Stomach (tissue), 4 donors: ENCODE measurements at regions not wholly inside any gene's neighbourhood (a gene's known extent, or its start where the extent isn't known, plus 50 kb on each side); places are given as distances from the start of the nearest gene placed in this dataset.

Experiments used
- EP300 ChIP-seq: sonication (generic); formaldehyde crosslinking; IDR thresholded peaks from one replicate; pipeline ENCODE4 v1.6.1; 2017; ENCODE audit warnings: antibody characterized with exemption
- POLR2A ChIP-seq, 4 donors: fragments of 450-650 bp; IDR thresholded peaks; one replicate each; pipeline ENCODE4 v1.6.1; 2016; ENCODE audit warnings: antibody characterized with exemption in 4 of 4, control low read depth in 2 of 4, mild to moderate bottlenecking in 1 of 4, moderate library complexity in 1 of 4
- POLR2AphosphoS5 ChIP-seq, 3 donors: sonication (generic); formaldehyde crosslinking; IDR thresholded peaks; one replicate each; pipeline ENCODE4 v1.6.1; 2016; ENCODE audit warnings: antibody characterized with exemption in 3 of 3
- TF ChIP-seq, protein P1 (sequence below), 7 experiments: fragments of 450-650 bp in 4 of 7; fragments of 200-600 bp in 3 of 7; sonication (generic) in 3 of 7; IDR thresholded peaks; one replicate each; pipeline ENCODE4 v1.5.1; 2016 to 2019; ENCODE audit warnings: antibody characterized with exemption in 7 of 7, control low read depth in 2 of 7, mild to moderate bottlenecking in 1 of 7

DNA sequence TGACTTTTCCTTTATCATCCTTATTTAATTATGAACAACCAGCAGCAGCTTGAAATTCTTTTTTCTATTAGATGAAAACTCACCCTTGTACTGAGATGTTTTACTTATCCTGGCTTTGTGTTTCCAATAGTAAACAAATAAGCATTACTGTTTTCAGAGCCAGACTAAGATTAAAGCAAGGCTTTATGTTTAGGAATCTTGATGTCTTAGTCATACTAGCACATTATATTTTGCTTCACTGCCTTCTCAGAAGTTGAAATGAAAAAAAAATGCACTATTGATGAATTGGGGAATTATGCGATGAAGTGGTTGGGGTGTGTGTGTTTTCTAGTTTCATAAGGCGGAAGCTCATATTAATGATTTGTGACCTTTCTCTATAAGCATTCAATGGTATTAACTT, 301.2 kb upstream of the E2F7 start:
- TF ChIP-seq, protein P1, sequence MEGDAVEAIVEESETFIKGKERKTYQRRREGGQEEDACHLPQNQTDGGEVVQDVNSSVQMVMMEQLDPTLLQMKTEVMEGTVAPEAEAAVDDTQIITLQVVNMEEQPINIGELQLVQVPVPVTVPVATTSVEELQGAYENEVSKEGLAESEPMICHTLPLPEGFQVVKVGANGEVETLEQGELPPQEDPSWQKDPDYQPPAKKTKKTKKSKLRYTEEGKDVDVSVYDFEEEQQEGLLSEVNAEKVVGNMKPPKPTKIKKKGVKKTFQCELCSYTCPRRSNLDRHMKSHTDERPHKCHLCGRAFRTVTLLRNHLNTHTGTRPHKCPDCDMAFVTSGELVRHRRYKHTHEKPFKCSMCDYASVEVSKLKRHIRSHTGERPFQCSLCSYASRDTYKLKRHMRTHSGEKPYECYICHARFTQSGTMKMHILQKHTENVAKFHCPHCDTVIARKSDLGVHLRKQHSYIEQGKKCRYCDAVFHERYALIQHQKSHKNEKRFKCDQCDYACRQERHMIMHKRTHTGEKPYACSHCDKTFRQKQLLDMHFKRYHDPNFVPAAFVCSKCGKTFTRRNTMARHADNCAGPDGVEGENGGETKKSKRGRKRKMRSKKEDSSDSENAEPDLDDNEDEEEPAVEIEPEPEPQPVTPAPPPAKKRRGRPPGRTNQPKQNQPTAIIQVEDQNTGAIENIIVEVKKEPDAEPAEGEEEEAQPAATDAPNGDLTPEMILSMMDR (IDR thresholded peaks at IDR 0.05): no peak
- TF ChIP-seq EP300 (no peak), POLR2A (IDR thresholded peaks at IDR 0.05) (no peak), POLR2AphosphoS5 (IDR thresholded peaks at IDR 0.05) (no peak)
